Stimulated activated CD4-positive, alpha-beta T cell treated with anti-CD3 and anti-CD28 coated beads, TNF-alpha, amount 100 ng/mL, for 4 hours (primary cell): ENCODE measurements at regions not wholly inside any gene's neighbourhood (a gene's known extent, or its start where the extent isn't known, plus 50 kb on each side); places are given as distances from the start of the nearest gene placed in this dataset.
"Not testable (repeated sequence)": the region's sequence is repeated elsewhere in the genome, so short reads cannot be mapped to it uniquely, and the experiment has no call there.

Source experiments
- DNase-seq, 3 experiments: peaks; one replicate each; pipeline ENCODE4 v3.0.0-alpha.2; 2020; ENCODE audit warnings: low read depth in 3 of 3

DNA sequence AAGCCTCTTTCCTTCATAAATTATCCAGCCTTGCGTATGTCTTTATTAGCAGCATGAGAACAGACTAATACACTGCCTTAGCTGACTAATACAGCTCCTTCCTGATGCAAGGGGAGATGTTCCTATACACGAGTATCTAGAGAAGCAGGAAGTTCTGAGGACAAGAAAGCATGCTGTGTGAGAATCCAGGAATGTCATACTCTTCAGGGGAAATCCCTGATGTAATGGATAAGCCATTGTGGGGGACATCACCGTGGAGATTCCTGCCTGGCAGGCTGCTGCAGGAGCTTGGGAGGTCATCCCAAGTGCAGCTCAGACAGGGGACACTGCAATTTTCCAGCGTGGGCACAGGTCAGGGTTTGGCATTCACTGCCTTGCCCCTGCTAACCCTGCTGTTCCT lies 476.9 kb downstream of the NR2F2 start:
- DNase-seq: no peak

DNA sequence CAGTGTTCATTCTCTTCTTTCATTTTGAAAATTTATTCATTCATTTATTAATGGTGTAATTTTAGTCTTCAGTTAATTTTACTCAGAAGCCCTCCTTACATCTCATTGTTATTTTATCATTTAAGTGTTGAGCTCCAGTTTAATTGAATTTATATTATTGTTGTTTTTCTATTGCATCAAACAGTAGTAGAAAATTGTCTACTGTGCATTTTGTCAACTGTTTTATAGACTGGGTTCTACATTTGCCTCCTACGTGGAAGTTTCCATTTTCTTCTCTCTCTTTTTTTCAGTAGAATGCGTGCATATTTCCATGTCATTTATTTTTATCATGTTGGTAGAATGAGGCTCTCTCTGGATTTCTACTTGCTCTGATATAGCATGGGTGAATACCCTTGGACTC lies 487.4 kb downstream of the NR2F2 start:
- DNase-seq: no peak

DNA sequence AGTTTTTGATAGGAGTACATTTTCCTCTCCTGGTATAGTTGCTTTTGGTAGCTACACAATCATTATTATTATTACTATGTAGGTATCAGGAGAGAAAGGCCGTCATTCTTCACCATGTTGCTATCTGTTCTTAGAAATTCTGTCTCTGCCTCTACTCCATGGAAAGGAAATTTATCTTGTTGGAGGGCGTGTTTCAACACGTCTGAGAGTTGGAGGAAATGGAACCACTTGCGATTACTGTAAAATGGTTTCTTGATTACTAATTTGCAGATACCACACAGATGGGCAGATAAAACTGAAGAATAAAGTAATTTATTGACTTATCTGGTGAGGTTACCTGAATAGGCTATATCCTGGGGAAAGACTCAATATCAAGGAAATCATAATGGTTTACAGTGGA lies 488.4 kb downstream of the NR2F2 start:
- no peak for DNase-seq

DNA sequence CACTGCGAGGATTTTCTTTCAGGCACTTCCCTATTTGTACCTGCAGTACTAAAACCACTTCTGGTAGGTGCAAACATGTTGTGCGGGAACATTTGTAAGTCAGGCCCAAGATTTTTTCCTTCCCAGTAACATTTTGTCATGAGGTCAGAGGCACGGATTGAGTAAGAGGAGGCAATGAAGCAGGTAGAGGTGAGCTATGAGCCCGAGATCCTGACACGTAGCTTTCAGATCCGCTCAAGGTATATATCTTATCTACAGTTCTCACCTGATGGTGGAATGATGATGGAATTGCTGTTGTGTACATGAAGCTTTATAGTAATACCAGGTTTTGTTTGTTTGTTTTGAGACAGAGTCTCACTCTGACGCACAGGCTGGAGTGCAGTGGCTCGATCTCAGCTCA lies 497.5 kb downstream of the NR2F2 start:
- no peak for DNase-seq

DNA sequence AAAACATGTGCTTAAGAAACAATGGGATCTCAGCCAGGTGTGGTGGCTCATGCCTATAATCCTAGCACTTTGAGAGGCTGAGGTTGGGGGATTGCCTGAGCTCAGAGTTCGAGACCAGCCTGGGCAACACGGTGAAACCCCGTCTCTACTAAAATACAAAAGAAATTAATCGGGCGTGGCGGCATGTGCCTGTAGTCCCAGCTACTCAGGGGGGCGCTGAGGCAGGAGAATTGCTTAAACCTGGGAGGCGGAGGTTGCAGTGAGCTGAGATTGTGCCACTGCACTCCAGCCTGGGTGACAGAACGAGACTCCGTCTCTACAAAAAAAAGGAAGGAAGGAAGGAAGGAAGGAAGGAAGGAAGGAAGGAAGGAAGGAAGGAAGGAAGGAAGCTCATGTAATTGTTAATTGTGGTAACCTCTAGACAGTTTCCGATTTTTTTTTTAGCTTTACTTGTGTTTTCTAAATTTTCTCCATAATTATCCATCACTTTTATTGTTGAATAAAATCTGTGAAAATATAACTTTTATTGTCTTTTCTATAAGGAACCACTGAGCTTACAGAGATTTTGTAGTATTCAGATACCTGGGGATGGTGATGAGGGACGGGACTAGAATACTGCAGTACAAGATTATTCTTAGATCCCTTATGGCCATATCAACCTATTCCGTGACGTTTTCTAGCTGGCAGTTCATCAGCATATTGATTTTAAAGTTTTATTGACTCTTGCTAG lies 506.9 kb downstream of the NR2F2 start:
- no peak for DNase-seq

DNA sequence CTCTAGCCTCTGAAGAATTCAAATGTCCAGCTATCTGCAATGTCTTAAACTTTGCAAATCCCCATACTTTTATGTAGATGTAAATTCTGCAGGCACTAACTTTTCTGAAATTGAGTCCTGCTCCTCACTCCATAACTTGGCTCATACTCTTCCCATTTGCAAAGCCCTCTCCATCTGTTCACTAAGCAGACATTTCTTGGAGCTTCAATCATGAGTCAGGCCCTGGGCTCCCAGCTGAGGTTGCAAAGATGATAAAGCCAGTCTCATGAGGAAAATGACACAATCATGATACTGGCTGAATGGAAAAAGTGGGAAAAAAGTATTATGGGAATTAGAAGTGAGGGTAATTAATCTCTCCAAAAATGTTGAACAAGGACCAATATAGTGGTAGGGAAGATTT lies 507.6 kb downstream of the NR2F2 start:
- DNase-seq: no peak

DNA sequence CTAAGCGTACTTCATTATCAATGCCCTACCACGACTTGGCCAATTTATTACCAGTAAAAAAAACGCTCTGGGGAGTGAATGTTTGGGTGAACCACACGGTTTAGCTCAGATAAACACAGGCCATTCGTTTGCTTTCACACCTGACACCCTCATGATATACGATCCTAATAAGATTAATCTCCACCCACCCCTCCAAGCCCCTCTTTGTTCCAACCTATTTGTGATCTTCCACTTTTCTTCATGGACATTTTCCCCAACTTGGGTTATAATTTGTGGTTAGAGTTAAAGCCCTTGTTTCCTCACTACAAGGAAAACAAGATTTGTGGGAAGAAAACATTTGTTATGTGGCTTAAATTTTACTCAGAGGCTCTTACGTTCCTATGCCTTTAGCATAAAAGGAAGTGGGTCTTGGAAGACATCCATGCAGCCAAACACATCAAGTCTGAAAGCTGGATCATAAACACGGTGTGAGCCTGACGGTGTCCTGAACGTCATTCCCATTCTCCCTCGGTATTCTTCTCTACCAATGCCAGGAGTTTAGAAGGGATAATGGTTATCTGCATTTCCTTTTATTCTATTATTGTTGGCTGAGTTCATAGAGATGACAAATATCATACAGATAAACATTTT lies 518.9 kb downstream of the NR2F2 start:
- DNase-seq: no peak

DNA sequence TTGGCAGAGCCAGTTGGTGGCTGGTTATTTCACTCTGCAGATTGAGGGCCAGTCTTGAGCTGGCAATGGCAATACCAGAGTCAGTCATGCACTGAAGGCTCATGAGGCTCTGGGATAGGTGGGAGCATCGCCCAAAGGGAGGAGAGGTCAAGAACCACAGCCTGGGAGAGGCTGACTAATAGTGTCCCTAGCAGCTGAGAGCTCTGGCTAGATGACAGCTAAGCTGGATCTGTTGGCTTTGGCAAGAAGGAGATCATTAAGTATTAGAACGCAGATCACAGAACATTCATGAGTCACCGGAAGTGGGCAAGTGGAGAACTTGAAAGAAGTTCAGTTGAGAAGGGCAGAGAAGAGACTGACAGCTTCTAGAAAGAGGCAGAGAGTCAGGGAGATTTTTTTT lies 521.1 kb downstream of the NR2F2 start:
- no peak for DNase-seq

DNA sequence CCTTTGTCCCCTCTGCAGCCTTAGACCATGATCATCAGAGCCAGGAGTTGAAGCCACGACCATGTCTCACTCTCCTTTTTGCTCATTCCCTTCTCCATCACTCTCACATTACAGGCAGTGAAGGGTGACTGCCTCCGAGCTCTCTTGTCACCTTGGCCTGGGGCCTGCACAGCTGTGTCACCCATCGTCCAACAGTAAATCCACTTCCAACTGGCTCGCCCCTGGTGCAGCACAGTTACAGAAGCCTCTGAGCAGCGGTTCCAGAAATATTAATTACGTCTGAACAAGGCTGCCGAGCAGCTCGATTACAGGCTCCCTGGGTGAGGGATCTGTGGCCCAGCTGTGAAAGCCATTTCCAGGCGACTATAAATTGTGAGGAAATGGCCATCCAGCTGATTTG lies 528.2 kb downstream of the NR2F2 start:
- no peak for DNase-seq

DNA sequence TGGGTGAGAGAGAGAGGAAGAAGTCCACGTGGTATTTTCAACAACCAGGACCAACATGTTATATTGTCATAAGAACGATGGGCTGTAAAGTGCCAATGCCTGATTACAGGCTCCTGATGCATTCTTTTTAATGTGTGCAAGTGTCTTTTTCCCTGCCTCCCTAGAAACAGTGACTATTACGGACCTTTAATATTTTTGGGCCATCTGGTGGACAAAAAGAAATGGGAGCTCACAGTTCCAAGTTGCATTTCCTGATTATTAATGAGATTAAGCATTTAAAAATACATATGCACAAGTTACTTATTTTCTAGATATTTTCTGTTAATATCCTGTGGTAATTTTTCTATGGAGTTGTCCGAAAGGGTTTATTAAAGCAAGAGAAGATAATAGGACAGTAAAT lies 530.2 kb downstream of the NR2F2 start:
- DNase-seq: no peak

DNA sequence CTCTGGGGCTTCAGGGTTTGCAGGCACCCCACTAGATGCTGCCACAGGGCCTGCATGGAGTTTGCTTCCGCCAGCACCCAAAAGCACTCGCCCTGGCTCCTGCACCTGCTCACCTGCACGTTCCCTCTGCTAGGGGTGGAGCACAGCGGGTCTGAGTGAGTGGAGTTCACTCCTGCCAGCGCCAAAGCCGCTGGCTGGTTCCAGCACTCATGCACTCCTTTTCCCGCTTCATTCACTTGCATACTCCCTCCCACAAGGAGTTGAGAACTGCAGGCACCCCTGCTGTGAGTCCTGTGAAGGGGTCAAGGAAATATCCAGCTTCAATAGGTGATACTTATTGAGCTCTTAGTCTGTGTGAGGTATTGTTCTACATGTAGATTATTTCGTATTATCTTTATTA lies 537.5 kb downstream of the NR2F2 start:
- no peak for DNase-seq

DNA sequence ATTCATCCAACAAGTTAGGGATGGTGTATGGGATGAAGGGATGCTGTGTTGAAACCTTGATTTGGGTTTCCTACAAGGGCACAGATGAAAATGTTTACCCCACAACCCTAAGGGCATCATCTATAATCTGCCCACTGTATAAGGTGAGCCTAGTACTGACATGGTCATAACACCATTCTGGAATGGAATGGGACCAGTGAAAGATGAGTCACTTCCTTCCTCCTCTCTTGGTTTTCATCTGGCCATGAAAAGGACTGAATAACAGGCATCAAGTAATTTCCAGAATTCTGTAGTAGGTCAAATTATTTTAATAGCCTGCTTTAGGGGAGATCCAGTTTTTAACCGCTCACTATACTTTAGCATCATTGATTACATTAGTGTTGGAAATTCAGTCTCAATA lies 538.6 kb downstream of the NR2F2 start:
- DNase-seq: no peak

DNA sequence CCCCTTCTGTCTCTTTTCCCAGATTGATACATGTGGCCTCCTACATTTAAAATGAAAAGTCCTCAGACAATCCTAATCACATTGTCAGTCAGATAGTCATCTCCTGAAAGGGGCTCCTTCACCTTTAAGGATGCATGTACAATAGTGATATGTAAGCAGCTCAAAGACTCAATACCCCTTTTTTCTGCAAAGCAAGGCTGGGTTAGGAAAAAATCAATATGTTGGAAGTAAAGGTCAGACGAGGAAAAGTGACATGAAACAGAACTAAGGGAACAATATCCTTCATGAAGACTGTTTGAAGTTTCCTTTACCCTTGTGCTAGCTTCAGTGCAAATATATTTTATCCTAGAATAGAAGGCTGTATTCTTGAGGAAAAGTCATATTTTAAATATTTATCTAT lies 539.3 kb downstream of the NR2F2 start:
- no peak for DNase-seq

DNA sequence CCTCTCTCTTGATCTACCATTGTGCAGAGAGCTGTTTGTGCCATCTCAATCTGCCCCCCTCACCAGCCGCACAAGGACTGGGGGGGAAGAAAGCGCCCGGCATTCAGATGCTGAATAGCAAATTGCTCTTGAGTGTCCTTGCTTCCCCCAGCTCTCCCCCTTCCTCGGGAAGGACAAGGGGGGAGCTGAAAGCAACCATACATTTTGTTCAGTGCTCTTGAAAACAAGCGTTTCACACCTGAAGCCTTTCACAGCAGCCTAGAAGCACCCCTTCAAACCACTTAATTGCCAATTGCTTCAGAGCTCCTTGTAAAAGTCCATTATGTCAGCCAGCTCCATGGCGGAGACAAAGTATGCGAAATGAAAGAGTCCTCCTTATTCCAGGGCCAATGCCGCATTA lies 540.1 kb downstream of the NR2F2 start:
- DNase-seq: no peak

DNA sequence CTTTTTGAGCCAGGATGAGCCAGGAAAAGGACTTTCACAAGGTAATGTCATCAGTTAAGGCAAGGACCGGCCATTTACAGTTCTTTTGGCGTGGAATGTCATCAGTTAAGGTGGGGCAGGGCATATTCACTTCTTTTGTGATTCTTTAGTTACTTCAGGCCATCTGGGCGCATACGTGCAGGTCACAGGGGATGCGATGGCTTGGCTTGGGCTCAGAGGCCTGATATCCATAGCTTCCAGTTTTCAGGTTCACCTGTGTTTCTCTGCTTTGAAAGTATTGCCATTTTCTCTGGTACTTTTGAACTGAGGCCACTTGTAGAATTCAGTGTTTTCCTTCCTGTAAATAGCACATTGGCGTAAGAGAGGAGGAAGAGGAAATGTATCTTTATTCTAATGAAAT lies 546.9 kb downstream of the NR2F2 start:
- DNase-seq: not testable (repeated sequence)

DNA sequence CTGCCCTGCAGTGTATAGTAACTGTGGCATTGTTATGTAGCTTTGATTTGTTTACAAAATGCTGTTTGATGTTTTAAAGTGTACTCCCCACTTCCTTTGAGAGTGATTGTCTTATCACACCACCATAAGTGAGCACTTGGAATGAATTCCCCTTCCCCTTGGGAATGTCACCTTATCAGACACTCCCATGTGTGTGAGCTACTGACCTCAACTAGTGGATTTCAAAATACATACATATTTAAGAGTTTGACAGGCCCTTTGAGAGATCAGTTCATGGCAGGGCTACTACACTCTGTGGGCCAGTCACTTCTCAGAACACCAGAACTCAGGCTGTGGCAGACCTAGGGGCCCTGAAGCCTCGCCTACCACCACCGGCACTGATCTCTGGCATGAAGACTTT lies 547.6 kb downstream of the NR2F2 start:
- DNase-seq: no peak

DNA sequence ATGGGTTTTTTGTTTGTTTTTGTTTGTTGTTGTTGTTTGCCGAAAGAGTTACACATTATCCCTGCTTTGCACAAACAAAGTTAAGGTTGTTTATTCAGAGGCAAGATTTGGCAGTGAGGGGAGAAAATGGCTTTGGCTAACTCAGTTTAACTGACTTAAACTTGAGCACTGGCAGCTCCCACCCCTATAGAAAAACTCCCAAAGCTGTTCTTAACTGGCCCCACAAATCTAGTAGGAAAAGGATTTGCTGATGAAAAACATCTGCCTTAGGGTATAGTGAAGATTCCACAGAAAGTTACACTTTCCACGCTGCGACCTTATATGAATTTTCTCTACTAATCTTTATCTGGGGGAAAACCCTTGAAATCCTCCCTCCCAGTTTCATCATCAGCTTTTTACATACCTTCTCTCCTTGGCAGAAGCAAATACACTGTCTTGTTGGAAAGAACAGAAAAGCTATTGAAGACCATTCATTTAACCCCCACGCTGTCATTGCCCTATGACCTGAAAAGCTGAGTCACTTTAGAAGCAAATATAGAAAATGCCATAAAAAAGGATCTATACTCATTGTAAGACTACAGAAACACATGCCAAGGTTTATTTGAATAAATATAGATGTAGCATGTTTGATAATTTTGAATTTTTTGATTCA lies 551.7 kb downstream of the NR2F2 start:
- DNase-seq: no peak

DNA sequence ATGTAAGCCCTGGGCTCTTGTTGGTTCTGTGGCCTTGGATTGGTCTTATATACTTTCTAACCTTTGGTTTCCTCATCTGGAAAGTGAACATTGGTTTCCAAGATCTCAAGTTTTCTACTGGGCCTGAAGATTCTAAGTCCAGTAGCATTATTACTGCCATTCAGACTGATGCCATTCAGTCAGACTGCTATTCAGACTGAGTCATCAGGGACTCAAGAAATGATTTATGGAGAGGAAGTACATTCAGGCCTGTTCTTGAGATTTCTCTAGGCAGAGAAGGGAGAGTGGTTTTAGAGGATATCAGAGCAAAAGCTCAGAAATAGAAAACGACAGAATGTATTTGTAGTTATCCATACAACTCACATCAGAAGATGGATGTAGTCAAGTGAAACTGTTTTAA lies 557.2 kb downstream of the NR2F2 start:
- DNase-seq: no peak

DNA sequence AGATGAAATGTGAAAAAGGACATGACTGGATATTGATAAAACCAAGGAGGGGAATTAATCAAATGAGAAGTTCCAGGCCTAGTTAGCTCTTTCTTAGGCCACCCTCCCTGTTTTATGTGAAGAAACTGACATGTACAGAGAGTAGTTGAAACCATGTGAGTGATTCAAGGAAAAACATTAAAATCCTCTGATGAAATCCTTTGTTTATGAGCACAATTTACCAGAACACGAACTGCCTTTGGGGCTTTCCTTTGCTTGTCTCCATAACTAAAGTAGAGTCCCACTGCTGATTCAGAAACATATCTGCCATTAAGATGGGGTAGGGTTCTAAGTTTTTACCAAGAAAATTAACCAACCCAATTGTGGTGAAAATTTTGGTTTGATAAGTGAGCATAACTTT lies 558.3 kb downstream of the NR2F2 start:
- DNase-seq: no peak

DNA sequence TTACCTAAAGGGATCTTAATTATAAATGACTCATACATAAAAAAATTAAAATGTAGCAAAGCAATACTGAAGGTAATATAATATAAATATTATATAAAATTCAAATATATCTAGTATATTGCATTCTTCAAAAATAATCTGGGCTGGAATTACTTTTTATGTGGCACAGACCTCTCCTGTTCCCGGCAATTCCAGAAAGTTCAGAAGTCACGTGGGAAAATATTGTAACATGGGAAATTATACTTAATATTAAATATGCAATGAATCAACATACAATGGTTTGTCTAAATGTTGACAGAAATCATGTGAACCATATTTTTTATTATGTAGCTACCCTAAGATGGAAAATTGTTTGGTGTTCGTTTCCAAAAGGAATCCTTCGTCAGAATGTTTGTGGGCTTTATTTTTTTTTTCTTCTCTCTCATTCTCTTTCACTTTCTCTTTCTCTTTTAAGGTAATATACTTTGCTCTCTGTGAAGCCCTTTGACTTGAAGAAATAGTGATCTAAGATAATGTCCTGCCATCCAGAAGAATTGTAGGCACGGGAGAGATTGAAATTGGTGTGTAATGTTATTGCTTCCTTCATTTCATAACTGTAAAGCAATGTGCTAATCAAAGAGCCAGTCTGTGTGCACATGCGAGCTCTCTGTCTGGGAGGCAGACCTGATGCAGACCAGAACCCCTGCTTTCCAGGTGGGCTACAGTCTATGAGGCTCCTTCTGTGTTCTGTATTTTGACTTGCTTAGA lies 559.4 kb downstream of the NR2F2 start:
- no peak for DNase-seq

DNA sequence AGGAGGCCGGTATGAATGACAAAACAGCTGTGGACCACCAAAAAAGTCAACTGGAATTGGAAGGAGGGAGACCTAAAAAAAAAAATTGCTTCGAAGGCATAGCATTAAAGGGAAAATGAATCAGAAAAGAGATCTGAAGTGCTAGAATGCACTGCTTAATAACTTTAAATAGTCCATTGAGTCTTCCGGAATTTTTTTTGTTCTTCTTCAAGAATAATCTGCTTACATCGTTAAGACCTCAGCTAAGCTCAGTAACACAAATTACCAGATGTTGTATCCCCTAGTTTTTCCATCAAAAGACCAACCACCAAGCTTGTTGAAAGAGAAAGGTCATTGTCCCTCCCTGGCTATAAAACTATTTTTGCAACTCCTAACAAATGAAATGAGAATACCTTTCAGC lies 560.5 kb downstream of the NR2F2 start:
- no peak for DNase-seq

DNA sequence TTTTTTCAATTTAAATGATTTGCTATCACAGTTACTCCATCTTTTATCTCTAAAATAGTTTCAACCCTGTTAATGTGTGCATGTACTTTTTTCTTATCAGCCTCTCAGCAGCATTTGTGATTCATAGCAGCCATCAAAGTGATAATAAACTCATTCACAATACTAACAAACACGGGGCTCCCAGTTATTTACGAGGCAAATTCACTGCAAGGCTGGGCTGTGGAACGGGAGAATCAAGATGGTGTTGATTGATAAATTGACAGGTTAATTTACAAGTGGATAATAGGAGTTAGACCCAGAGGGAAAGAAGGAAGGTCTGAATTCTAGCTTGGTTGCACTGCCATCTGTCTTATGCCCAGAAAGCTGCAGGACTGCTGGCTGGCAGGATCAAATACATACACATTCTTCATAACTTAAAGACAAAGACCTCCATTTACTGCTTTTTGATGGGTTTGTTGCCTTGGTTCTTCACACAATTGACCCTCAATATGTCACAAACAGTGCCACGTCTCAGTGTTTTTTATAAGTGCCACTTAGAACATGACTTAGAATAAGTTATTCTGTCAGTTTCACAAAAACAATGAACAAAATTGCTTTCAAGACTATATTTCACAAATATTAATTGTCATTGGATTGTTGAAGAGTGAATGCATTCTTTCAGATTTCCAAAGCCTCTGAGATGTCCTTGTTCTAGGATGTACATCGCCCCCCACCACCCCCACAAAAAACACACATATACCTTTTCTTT lies 562.8 kb downstream of the NR2F2 start:
- DNase-seq: no peak
